ENCODE measurements at regions not wholly inside any gene's neighbourhood (a gene's known extent, or its start where the extent isn't known, plus 50 kb on each side); places are given as distances from the start of the nearest gene placed in this dataset.
"Not testable (repeated sequence)": the region's sequence is repeated elsewhere in the genome, so short reads cannot be mapped to it uniquely, and the experiment has no call there.

DNA sequence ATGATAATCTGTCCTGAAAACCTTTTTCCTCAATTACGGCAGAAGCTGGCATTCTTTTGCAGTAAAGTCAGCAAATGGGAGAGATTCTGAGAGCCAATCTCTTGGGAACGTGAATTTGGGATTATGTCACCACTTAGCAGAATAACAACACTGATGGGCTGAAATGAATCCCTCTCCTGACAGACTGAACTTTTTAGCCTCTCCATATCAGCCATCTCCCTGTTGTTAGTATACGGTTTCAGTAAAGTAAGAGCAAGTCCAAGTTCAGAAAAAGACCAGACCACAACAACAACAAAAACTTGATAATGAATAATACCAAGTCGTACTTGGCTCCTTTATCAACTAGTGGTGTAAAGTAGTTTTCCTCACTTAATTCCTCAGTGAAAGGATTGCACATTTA is 1048.8 kb downstream of the GATA3 start:
- Histone ChIP-seq H3K36me3 (no peaks in the 10 kb centered on the region), H3K27me3 (no peaks in the 10 kb centered on the region), H3K4me1 (no peaks in the 10 kb centered on the region), H3K27ac (no peak overlapping the region), H3K9me3 (no peaks in the 10 kb centered on the region), H3K4me3 (no peak overlapping the region)
- TF ChIP-seq, protein P1, sequence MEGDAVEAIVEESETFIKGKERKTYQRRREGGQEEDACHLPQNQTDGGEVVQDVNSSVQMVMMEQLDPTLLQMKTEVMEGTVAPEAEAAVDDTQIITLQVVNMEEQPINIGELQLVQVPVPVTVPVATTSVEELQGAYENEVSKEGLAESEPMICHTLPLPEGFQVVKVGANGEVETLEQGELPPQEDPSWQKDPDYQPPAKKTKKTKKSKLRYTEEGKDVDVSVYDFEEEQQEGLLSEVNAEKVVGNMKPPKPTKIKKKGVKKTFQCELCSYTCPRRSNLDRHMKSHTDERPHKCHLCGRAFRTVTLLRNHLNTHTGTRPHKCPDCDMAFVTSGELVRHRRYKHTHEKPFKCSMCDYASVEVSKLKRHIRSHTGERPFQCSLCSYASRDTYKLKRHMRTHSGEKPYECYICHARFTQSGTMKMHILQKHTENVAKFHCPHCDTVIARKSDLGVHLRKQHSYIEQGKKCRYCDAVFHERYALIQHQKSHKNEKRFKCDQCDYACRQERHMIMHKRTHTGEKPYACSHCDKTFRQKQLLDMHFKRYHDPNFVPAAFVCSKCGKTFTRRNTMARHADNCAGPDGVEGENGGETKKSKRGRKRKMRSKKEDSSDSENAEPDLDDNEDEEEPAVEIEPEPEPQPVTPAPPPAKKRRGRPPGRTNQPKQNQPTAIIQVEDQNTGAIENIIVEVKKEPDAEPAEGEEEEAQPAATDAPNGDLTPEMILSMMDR (IDR thresholded peaks at IDR 0.05) = no peak
- no peak for DNase-seq (ENCODE audit: low spot score)

DNA sequence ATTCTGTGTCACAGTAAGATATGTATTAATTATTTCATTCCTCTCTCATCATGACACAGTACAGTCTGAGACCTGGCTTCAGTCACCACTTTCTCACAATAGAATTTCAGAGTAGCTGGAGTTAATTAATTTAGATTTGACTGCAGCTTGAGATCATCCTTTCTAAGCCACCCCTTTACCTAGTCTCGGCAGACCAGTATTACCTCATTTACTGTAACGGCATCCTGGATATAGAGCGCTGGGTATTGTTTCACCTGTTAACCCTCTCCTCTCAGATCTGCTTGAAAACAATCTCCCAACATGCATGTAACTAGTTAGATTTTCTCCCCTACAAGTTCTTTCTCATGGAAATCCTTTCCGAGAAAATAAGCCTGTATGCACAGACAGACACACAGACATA is 1057.5 kb downstream of the GATA3 start:
- TF ChIP-seq, protein P1 (IDR thresholded peaks at IDR 0.05) = no peak
- H3K27ac ChIP-seq = no peak overlapping the region

DNA sequence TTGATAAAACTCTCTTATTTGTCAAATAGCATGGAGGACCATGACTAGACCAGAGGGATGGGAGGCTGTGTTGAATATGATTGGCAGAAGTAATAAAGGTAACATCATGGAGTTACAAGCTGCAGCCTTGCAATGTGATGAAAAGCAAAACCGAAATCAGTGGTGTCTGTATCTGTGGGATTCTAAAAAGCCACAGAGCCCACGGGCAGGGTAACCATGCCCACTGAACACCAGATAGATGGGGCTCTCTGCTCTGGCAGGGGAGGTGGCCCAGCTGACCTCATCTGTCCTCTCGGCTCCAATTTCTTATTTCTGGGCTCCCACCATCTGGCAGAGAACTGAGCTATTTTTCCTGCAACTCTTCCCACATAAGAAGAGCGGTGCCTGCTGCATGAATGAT is 1072.2 kb downstream of the GATA3 start:
- no peaks in the 10 kb centered on the region for H3K36me3 ChIP-seq
- no peaks in the 10 kb centered on the region for H3K4me1 ChIP-seq
- DNase-seq (ENCODE audit: low spot score) = no peak
- H3K4me3 ChIP-seq = no peak overlapping the region
- H3K9me3 ChIP-seq = no peaks in the 10 kb centered on the region
- no peaks in the 10 kb centered on the region for H3K27me3 ChIP-seq
- TF ChIP-seq, protein P1 (IDR thresholded peaks at IDR 0.05) = no peak
- no peak overlapping the region for H3K27ac ChIP-seq

More for the DNA sequence above, 1057.5 kb downstream of the GATA3 start:
- no peaks in the 10 kb centered on the region for H3K9me3 ChIP-seq
- H3K4me3 ChIP-seq = no peak overlapping the region
- H3K36me3 ChIP-seq = no peaks in the 10 kb centered on the region
- no peaks in the 10 kb centered on the region for H3K27me3 ChIP-seq
- no peak for DNase-seq (ENCODE audit: low spot score)
- no peaks in the 10 kb centered on the region for H3K4me1 ChIP-seq

DNA sequence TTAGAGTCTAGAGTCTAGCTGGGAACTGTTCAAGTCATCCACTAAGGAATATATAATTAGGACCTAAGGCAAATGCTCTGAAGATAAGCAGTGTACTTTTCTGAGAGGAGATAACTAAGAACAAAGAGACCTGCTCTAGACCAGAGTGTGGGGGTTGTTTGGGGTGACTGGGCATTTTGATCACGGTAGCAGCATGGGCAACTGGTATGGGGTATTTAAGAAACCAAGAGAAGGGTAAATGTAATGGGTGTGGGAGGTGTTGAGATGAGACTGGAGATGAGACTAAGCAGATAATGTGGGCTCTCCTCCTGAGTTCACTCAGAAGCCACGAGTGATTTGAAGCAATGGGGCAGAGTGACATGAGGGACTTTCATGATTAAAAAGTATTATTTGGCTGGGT is 1082.9 kb downstream of the GATA3 start:
- Histone ChIP-seq H3K27me3 (no peaks in the 10 kb centered on the region), H3K4me1 (no peaks in the 10 kb centered on the region), H3K27ac (no peak overlapping the region), H3K36me3 (no peaks in the 10 kb centered on the region), H3K4me3 (no peak overlapping the region), H3K9me3 (no peaks in the 10 kb centered on the region)
- no peak for DNase-seq (ENCODE audit: low spot score)
- TF ChIP-seq, protein P1 (IDR thresholded peaks at IDR 0.05) = no peak

DNA sequence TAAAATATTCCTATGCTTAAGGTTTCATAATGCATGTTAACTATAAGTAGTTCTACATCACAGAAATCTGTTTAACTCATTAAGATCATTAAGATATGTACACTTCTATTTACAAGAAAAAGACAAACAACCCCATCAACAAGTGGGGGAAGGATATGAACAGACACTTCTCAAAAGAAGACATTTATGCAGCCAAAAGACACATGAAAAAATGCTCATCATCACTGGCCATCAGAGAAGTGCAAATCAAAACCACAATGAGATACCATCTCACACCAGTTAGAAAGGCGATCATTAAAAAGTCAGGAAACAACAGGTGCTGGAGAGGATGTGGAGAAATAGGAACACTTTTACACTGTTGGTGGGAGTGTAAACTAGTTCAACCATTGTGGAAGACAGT is 1084.3 kb downstream of the GATA3 start:
- DNase-seq (ENCODE audit: low spot score); H3K36me3 ChIP-seq; H3K27me3 ChIP-seq; H3K27ac ChIP-seq; H3K4me1 ChIP-seq; H3K9me3 ChIP-seq; H3K4me3 ChIP-seq: not testable (repeated sequence)

DNA sequence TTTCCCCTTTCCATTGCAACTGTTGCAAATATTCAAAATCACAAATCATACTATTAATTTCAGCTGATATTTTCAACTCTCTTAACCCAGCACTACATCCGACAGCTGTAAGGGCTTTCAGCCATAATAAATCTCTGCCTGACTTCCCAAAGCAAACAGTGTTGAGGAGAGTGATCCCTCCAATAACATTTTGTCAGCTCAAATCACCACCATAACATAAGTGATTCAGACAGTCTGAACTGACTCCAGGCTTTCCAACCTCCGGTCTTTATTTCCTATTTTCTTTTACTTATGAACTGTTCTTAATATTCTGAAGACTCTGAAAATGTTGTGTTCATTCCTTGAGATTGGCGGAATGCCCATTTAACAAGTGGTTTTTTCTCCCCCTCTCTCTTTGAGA is 1085.9 kb downstream of the GATA3 start:
- no peaks in the 10 kb centered on the region for H3K9me3 ChIP-seq
- no peaks in the 10 kb centered on the region for H3K36me3 ChIP-seq
- no peaks in the 10 kb centered on the region for H3K4me1 ChIP-seq
- no peaks in the 10 kb centered on the region for H3K27me3 ChIP-seq
- H3K4me3 ChIP-seq = no peak overlapping the region
- H3K27ac ChIP-seq = no peak overlapping the region
- no peak for DNase-seq (ENCODE audit: low spot score)
- TF ChIP-seq, protein P1 (IDR thresholded peaks at IDR 0.05) = no peak

Data from right atrium auricular region (tissue), 2 donors.